ENCODE measurements at regions not wholly inside any gene's neighbourhood (a gene's known extent, or its start where the extent isn't known, plus 50 kb on each side); places are given as distances from the start of the nearest gene placed in this dataset.

DNA sequence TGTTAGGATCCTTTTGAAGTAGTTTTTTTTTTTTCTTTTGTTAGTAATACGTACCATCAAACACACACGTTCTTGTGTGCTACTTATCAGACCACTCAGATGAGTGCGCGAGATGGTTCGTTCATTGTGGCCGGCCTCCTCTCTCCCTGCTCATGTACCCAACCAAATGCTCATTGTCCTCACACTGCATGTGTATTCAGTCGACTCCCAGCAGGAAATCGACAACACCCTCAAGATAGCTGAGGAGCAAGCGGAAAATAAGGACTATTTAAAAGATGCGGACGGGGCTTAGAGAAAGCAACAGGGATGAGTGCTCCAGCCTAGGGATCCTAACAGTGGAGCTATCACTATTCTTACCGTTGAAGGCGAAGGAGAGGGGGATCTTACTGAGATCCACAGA, 72.9 kb upstream of the GUCY1A1 start (continued):
- TF ChIP-seq ZNF331 (CRISPR knock-in tag; IDR thresholded peaks at IDR 0.05; ENCODE audit: low read depth) (no peak), STAT1 (IDR thresholded peaks at IDR 0.05; ENCODE audit: unreplicated experiment) (no peak)

DNA sequence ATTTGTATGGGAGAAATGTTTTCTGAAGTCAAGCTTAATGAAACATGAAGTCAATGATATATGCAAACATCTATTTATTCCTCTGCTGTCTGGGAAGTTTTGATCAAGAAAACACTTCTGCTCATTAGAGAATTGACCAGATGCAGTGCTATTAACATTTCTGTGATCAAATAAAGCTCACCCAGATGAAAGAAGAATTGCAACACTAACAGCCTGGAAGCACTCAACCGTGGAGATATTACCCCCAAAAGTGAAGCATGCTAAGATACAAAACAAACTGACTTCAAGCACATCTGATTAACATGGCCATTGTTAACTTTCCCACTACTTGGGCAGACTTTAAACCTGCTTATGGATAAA, 73.7 kb upstream of the GUCY1A1 start:
- DNase-seq (ENCODE audit: low spot score) (no peak), ATAC-seq (no peak)
- TF ChIP-seq POLR2AphosphoS5 (IDR thresholded peaks at IDR 0.05; ENCODE audit: low read depth) (no peak), JUNB (IDR thresholded peaks at IDR 0.05; ENCODE audit: unreplicated experiment) (no peak), EZH2 (IDR thresholded peaks at IDR 0.05; ENCODE audit: low read depth, unreplicated experiment) (no peak), CREB1 (CRISPR knock-in tag; IDR thresholded peaks at IDR 0.05; ENCODE audit: low read depth) (no peak), ZNF331 (CRISPR knock-in tag; IDR thresholded peaks at IDR 0.05; ENCODE audit: low read depth) (no peak)
- TF ChIP-seq, protein P1, sequence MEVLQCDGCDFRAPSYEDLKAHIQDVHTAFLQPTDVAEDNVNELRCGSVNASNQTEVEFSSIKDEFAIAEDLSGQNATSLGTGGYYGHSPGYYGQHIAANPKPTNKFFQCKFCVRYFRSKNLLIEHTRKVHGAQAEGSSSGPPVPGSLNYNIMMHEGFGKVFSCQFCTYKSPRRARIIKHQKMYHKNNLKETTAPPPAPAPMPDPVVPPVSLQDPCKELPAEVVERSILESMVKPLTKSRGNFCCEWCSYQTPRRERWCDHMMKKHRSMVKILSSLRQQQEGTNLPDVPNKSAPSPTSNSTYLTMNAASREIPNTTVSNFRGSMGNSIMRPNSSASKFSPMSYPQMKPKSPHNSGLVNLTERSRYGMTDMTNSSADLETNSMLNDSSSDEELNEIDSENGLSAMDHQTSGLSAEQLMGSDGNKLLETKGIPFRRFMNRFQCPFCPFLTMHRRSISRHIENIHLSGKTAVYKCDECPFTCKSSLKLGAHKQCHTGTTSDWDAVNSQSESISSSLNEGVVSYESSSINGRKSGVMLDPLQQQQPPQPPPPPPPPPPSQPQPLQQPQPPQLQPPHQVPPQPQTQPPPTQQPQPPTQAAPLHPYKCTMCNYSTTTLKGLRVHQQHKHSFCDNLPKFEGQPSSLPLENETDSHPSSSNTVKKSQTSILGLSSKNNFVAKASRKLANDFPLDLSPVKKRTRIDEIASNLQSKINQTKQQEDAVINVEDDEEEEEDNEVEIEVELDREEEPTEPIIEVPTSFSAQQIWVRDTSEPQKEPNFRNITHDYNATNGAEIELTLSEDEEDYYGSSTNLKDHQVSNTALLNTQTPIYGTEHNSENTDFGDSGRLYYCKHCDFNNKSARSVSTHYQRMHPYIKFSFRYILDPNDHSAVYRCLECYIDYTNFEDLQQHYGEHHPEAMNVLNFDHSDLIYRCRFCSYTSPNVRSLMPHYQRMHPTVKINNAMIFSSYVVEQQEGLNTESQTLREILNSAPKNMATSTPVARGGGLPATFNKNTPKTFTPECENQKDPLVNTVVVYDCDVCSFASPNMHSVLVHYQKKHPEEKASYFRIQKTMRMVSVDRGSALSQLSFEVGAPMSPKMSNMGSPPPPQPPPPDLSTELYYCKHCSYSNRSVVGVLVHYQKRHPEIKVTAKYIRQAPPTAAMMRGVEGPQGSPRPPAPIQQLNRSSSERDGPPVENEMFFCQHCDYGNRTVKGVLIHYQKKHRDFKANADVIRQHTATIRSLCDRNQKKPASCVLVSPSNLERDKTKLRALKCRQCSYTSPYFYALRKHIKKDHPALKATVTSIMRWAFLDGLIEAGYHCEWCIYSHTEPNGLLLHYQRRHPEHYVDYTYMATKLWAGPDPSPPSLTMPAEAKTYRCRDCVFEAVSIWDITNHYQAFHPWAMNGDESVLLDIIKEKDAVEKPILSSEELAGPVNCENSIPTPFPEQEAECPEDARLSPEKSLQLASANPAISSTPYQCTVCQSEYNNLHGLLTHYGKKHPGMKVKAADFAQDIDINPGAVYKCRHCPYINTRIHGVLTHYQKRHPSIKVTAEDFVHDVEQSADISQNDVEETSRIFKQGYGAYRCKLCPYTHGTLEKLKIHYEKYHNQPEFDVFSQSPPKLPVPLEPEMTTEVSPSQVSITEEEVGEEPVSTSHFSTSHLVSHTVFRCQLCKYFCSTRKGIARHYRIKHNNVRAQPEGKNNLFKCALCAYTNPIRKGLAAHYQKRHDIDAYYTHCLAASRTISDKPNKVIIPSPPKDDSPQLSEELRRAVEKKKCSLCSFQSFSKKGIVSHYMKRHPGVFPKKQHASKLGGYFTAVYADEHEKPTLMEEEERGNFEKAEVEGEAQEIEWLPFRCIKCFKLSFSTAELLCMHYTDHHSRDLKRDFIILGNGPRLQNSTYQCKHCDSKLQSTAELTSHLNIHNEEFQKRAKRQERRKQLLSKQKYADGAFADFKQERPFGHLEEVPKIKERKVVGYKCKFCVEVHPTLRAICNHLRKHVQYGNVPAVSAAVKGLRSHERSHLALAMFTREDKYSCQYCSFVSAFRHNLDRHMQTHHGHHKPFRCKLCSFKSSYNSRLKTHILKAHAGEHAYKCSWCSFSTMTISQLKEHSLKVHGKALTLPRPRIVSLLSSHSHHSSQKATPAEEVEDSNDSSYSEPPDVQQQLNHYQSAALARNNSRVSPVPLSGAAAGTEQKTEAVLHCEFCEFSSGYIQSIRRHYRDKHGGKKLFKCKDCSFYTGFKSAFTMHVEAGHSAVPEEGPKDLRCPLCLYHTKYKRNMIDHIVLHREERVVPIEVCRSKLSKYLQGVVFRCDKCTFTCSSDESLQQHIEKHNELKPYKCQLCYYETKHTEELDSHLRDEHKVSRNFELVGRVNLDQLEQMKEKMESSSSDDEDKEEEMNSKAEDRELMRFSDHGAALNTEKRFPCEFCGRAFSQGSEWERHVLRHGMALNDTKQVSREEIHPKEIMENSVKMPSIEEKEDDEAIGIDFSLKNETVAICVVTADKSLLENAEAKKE (CRISPR knock-in tag; IDR thresholded peaks at IDR 0.05), result no peak
- TF ChIP-seq, protein P2, sequence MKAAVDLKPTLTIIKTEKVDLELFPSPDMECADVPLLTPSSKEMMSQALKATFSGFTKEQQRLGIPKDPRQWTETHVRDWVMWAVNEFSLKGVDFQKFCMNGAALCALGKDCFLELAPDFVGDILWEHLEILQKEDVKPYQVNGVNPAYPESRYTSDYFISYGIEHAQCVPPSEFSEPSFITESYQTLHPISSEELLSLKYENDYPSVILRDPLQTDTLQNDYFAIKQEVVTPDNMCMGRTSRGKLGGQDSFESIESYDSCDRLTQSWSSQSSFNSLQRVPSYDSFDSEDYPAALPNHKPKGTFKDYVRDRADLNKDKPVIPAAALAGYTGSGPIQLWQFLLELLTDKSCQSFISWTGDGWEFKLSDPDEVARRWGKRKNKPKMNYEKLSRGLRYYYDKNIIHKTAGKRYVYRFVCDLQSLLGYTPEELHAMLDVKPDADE (IDR thresholded peaks at IDR 0.05), result no peak
- Histone ChIP-seq H2AFZ (no peak overlapping the region), H3F3A (replicated peaks; ENCODE audit: low read depth) (no peaks in the 10 kb centered on the region), H3K27ac (ENCODE audit: low read depth) (no peak overlapping the region), H3K79me2 (replicated peaks; ENCODE audit: insufficient read depth) (no peaks in the 10 kb centered on the region), H3K4me1 (ENCODE audit: insufficient read depth) (no peaks in the 10 kb centered on the region), H3K4me3 (no peak overlapping the region), H3K36me3 (ENCODE audit: insufficient read depth) (no peaks in the 10 kb centered on the region), H4K20me1 (replicated peaks; ENCODE audit: insufficient read depth) (no peaks in the 10 kb centered on the region), H3K4me2 (no peak overlapping the region), H3K9me2 (ENCODE audit: insufficient read depth) (no peaks in the 10 kb centered on the region), H3K27me3 (ENCODE audit: insufficient read depth) (no peaks in the 10 kb centered on the region)
- Mint-ChIP-seq H3K27ac (no peak overlapping the region), H3K9me3 (no peaks in the 10 kb centered on the region), H3K36me3 (ENCODE audit: low read depth) (no peaks in the 10 kb centered on the region), H3K27me3 (ENCODE audit: insufficient read depth, low read depth, poor library complexity) (no peaks in the 10 kb centered on the region), H3K4me1 (peaks cover 3% of the 10 kb centered on the region), H3K4me3 (no peak overlapping the region)

Measured in GM23338 (cell line).